Neural cell (in vitro differentiated cells): ENCODE measurements at regions not wholly inside any gene's neighbourhood (a gene's known extent, or its start where the extent isn't known, plus 50 kb on each side); places are given as distances from the start of the nearest gene placed in this dataset.

ENCODE experiments used
- H2AFZ ChIP-seq: fragments of 200-600, 300-800 bp; sonication (generic), shearing (Covaris generic); 2 replicates; pipeline ENCODE4 v1.6.0; 2014; ENCODE audit warnings: low read depth, mild to moderate bottlenecking, antibody characterized with exemption, low read length, moderate library complexity
- H3F3A ChIP-seq: fragments of 200-600 bp; shearing (Covaris generic); 2 replicates; pipeline ENCODE4 v1.6.1; 2016; ENCODE audit warnings: mild to moderate bottlenecking, moderate library complexity, mixed read lengths, antibody characterized with exemption, low read length; ENCODE audit not compliant: insufficient read depth, poor library complexity, severe bottlenecking
- H3K27ac ChIP-seq: fragments of 200-600, 300-800 bp; sonication (generic), shearing (Covaris generic); 2 replicates; pipeline ENCODE4 v1.5.1; 2014; ENCODE audit warnings: mild to moderate bottlenecking, low read length, moderate library complexity
- H3K27me3 ChIP-seq: fragments of 300-800, 200-600 bp; sonication (generic), shearing (Covaris generic); 2 replicates; pipeline ENCODE4 v1.6.0; 2014; ENCODE audit warnings: mild to moderate bottlenecking, low read depth, low read length, moderate library complexity; ENCODE audit not compliant: insufficient read depth
- H3K36me3 ChIP-seq: fragments of 300-800, 200-600 bp; sonication (generic), shearing (Covaris generic); 2 replicates; pipeline ENCODE4 v1.5.1; 2014; ENCODE audit warnings: mild to moderate bottlenecking, antibody characterized with exemption, low read length, moderate library complexity; ENCODE audit not compliant: insufficient read depth
- H3K4me2 ChIP-seq: fragments of 300-800, 200-600 bp; sonication (generic), shearing (Covaris generic); 2 replicates; pipeline ENCODE4 v1.6.0; 2014; ENCODE audit warnings: mild to moderate bottlenecking, low read length
- H3K4me3 ChIP-seq: fragments of 300-800, 200-600 bp; sonication (generic), shearing (Covaris generic); 2 replicates; pipeline ENCODE4 v1.5.1; 2014; ENCODE audit warnings: mild to moderate bottlenecking, low read length, moderate library complexity
- H3K79me2 ChIP-seq: fragments of 200-600 bp; shearing (Covaris generic); replicated peaks from 2 replicates; pipeline ENCODE4 v1.6.0; 2014; ENCODE audit warnings: mild to moderate bottlenecking, low read length, moderate library complexity; ENCODE audit not compliant: insufficient read depth
- H3K9ac ChIP-seq: fragments of 300-800, 200-600 bp; sonication (generic), shearing (Covaris generic); 2 replicates; pipeline ENCODE4 v1.6.1; 2016; ENCODE audit warnings: mild to moderate bottlenecking, low read length, mixed read lengths
- H3K9me2 ChIP-seq: fragments of 200-600 bp; shearing (Covaris generic); 2 replicates; pipeline ENCODE4 v1.6.1; 2016; ENCODE audit warnings: mild to moderate bottlenecking, low read length, mixed read lengths; ENCODE audit not compliant: insufficient read depth
- H3K9me3 ChIP-seq: fragments of 200-600, 300-800 bp; sonication (generic), shearing (Covaris generic); 2 replicates; pipeline ENCODE4 v1.6.1; 2016; ENCODE audit warnings: mild to moderate bottlenecking, mixed run types, low read length, moderate library complexity, mixed read lengths
- H4K20me1 ChIP-seq: fragments of 200-600 bp; shearing (Covaris generic); 2 replicates; pipeline ENCODE4 v1.6.1; 2016; ENCODE audit warnings: mild to moderate bottlenecking, mixed run types; ENCODE audit not compliant: insufficient read depth
- EP300 ChIP-seq: fragments of 450-650 bp; conservative IDR thresholded peaks from 2 replicates; pipeline ENCODE4 v1.6.1; 2014; ENCODE audit warnings: antibody characterized with exemption, mild to moderate bottlenecking, moderate library complexity; ENCODE audit not compliant: poor library complexity, severe bottlenecking
- EZH2 ChIP-seq: fragments of 200-600, 300-800 bp; shearing (Covaris generic), sonication (generic); IDR thresholded peaks from 2 replicates; pipeline ENCODE4 v1.6.1; 2014; ENCODE audit warnings: antibody characterized with exemption, low read length, borderline replicate concordance, mild to moderate bottlenecking; ENCODE audit not compliant: insufficient read depth, poor library complexity, severe bottlenecking
- POLR2AphosphoS5 ChIP-seq: IDR thresholded peaks from 2 replicates; pipeline ENCODE4 v1.6.1; 2012
- RAD21 ChIP-seq: fragments of 450-650 bp; conservative IDR thresholded peaks from 2 replicates; pipeline ENCODE4 v1.6.1; 2014; ENCODE audit warnings: antibody characterized with exemption, mild to moderate bottlenecking, moderate library complexity
- SMC3 ChIP-seq: fragments of 450-650 bp; conservative IDR thresholded peaks from 2 replicates; pipeline ENCODE4 v1.6.1; 2014; ENCODE audit warnings: antibody characterized with exemption, mild to moderate bottlenecking, moderate library complexity; ENCODE audit not compliant: poor library complexity
- TAF1 ChIP-seq: IDR thresholded peaks from 2 replicates; pipeline ENCODE4 v1.6.1; 2012; ENCODE audit warnings: low read depth
- TF ChIP-seq, protein P1 (sequence below): IDR thresholded peaks from 2 replicates; pipeline ENCODE4 v1.6.1; 2012; ENCODE audit warnings: borderline replicate concordance
- TF ChIP-seq, protein P2 (sequence below): fragments of 450-650 bp; IDR thresholded peaks from 2 replicates; pipeline ENCODE4 v1.5.1; 2014; ENCODE audit warnings: antibody characterized with exemption, mild to moderate bottlenecking, moderate library complexity; ENCODE audit not compliant: poor library complexity, severe bottlenecking

DNA sequence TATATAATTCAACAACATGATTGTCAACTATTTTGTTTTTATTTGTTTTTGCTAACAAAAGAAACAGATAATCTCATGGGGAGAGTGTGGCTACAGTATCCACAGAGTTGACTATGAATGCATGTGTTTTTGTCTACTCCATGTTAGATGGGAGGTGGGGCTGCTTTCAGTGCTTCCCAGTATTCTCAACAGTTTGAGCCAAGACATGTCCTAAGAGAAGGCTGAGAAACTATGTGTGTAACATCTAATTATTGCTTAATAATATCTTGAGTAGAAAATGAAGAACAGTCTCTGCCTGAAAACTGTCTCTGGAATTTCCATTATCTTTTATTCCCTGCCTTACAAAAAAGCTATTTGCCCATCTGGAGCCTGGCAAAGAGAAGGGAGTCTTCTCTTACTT is 178.8 kb upstream of the MMADHC start:
- no peaks in the 10 kb centered on the region for H3K27me3 ChIP-seq
- H3K9ac ChIP-seq, result no peak overlapping the region
- no peaks in the 10 kb centered on the region for H3K9me2 ChIP-seq
- H2AFZ ChIP-seq, result no peak overlapping the region
- TF ChIP-seq SMC3 (no peak), RAD21 (no peak), TAF1 (no peak), EZH2 (no peak), EP300 (no peak)
- TF ChIP-seq, protein P1, sequence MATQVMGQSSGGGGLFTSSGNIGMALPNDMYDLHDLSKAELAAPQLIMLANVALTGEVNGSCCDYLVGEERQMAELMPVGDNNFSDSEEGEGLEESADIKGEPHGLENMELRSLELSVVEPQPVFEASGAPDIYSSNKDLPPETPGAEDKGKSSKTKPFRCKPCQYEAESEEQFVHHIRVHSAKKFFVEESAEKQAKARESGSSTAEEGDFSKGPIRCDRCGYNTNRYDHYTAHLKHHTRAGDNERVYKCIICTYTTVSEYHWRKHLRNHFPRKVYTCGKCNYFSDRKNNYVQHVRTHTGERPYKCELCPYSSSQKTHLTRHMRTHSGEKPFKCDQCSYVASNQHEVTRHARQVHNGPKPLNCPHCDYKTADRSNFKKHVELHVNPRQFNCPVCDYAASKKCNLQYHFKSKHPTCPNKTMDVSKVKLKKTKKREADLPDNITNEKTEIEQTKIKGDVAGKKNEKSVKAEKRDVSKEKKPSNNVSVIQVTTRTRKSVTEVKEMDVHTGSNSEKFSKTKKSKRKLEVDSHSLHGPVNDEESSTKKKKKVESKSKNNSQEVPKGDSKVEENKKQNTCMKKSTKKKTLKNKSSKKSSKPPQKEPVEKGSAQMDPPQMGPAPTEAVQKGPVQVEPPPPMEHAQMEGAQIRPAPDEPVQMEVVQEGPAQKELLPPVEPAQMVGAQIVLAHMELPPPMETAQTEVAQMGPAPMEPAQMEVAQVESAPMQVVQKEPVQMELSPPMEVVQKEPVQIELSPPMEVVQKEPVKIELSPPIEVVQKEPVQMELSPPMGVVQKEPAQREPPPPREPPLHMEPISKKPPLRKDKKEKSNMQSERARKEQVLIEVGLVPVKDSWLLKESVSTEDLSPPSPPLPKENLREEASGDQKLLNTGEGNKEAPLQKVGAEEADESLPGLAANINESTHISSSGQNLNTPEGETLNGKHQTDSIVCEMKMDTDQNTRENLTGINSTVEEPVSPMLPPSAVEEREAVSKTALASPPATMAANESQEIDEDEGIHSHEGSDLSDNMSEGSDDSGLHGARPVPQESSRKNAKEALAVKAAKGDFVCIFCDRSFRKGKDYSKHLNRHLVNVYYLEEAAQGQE, result no peak
- TF ChIP-seq, protein P2, sequence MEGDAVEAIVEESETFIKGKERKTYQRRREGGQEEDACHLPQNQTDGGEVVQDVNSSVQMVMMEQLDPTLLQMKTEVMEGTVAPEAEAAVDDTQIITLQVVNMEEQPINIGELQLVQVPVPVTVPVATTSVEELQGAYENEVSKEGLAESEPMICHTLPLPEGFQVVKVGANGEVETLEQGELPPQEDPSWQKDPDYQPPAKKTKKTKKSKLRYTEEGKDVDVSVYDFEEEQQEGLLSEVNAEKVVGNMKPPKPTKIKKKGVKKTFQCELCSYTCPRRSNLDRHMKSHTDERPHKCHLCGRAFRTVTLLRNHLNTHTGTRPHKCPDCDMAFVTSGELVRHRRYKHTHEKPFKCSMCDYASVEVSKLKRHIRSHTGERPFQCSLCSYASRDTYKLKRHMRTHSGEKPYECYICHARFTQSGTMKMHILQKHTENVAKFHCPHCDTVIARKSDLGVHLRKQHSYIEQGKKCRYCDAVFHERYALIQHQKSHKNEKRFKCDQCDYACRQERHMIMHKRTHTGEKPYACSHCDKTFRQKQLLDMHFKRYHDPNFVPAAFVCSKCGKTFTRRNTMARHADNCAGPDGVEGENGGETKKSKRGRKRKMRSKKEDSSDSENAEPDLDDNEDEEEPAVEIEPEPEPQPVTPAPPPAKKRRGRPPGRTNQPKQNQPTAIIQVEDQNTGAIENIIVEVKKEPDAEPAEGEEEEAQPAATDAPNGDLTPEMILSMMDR, result no peak
- no peaks in the 10 kb centered on the region for H3K79me2 ChIP-seq
- H3F3A ChIP-seq, result no peaks in the 10 kb centered on the region
- no peak overlapping the region for H3K4me2 ChIP-seq
- H3K4me3 ChIP-seq, result no peak overlapping the region
- H3K27ac ChIP-seq, result no peak overlapping the region
- H3K9me3 ChIP-seq, result no peaks in the 10 kb centered on the region
- H3K36me3 ChIP-seq, result no peaks in the 10 kb centered on the region
- no peaks in the 10 kb centered on the region for H4K20me1 ChIP-seq

DNA sequence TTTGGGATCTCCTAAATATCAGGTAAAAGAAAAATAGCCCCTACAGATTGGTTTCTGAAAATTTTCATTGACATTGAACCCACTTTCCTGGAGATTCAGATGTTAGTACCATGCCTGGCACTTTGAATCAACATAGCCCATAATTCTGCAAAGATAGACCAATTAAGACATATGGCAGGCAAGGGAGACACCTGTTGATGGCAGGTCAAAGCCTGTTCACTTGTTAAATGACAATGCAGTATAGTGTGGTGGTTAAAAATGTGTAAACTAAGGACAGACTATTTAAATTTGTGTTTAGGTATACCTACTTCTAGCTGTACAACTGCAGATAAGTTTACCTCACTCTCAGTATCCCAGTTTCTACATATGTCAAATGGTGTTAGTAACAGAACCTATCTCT is 178.1 kb upstream of the MMADHC start:
- H3K36me3 ChIP-seq, result no peaks in the 10 kb centered on the region
- no peaks in the 10 kb centered on the region for H3F3A ChIP-seq
- H3K79me2 ChIP-seq, result no peaks in the 10 kb centered on the region
- no peaks in the 10 kb centered on the region for H3K9me2 ChIP-seq
- H3K9ac ChIP-seq, result no peak overlapping the region
- no peak overlapping the region for H3K4me3 ChIP-seq
- TF ChIP-seq, protein P1, result no peak
- TF ChIP-seq SMC3 (no peak), EZH2 (no peak), POLR2AphosphoS5 (no peak), EP300 (no peak)
- TF ChIP-seq, protein P2, result no peak
- no peak overlapping the region for H3K4me2 ChIP-seq
- no peak overlapping the region for H2AFZ ChIP-seq
- no peaks in the 10 kb centered on the region for H3K9me3 ChIP-seq
- H3K27ac ChIP-seq, result no peak overlapping the region
- H4K20me1 ChIP-seq, result no peaks in the 10 kb centered on the region
- H3K27me3 ChIP-seq, result no peaks in the 10 kb centered on the region
